ENCODE measurements at regions not wholly inside any gene's neighbourhood (a gene's known extent, or its start where the extent isn't known, plus 50 kb on each side); places are given as distances from the start of the nearest gene placed in this dataset.

GRCh38 chr2:43128559-43128955 is 97.8 kb downstream of the ZFP36L2 start:
- peak overlapping the region; percentile 98 for H3K27ac ChIP-seq (replicated peaks)
- TF ChIP-seq CTCF (IDR thresholded peaks at IDR 0.05; ENCODE audit: insufficient read depth, low read length) (no peak), POLR2AphosphoS5 (IDR thresholded peaks at IDR 0.05; ENCODE audit: low read depth) (no peak), SPI1 (IDR thresholded peaks at IDR 0.05; ENCODE audit: borderline replicate concordance, low read depth) (peak; percentile 1; the same call in 1 of the 2 replicates), GABPA (IDR thresholded peaks at IDR 0.05; ENCODE audit: low read depth) (no peak)
- TF ChIP-seq, protein P1, sequence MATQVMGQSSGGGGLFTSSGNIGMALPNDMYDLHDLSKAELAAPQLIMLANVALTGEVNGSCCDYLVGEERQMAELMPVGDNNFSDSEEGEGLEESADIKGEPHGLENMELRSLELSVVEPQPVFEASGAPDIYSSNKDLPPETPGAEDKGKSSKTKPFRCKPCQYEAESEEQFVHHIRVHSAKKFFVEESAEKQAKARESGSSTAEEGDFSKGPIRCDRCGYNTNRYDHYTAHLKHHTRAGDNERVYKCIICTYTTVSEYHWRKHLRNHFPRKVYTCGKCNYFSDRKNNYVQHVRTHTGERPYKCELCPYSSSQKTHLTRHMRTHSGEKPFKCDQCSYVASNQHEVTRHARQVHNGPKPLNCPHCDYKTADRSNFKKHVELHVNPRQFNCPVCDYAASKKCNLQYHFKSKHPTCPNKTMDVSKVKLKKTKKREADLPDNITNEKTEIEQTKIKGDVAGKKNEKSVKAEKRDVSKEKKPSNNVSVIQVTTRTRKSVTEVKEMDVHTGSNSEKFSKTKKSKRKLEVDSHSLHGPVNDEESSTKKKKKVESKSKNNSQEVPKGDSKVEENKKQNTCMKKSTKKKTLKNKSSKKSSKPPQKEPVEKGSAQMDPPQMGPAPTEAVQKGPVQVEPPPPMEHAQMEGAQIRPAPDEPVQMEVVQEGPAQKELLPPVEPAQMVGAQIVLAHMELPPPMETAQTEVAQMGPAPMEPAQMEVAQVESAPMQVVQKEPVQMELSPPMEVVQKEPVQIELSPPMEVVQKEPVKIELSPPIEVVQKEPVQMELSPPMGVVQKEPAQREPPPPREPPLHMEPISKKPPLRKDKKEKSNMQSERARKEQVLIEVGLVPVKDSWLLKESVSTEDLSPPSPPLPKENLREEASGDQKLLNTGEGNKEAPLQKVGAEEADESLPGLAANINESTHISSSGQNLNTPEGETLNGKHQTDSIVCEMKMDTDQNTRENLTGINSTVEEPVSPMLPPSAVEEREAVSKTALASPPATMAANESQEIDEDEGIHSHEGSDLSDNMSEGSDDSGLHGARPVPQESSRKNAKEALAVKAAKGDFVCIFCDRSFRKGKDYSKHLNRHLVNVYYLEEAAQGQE (IDR thresholded peaks at IDR 0.05; ENCODE audit: insufficient replicate concordance, low read depth): no peak

DNA sequence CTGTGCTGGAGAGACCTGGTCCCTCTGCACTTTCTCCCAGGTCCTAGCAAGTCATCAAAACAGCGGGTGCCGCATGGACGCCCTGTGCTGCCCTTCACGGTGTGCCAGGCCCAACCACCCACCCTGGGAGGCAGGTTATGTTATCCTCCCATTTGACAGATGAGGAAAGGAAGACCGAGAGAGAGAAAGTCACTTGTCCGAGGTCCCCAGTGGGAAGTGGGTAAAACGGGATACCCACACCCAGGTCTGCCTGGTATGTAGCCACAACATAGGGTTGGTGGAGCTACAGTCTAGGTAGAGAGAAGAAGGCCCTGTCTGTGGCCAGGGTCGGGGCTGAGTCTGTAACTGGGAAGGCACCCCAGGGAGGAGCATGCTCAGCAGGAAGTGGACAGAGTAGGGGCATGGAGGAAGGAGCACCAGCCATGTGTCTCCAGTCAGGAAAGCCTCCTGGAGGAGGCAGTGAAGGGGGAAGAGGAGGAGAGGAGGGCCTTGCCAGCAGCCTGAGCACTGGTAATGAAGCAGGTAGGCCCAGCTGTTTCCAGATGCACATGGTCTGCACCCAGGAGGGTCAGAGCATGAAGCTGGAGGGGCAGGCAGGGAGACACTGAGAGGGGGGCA is 98.4 kb downstream of the ZFP36L2 start:
- Histone ChIP-seq H3K27me3 (ENCODE audit: insufficient read depth, poor library complexity, severe bottlenecking) (no peaks in the 10 kb centered on the region), H3K27ac (replicated peaks) (peak overlapping the region; percentile 98), H3K4me3 (replicated peaks; ENCODE audit: insufficient read depth, low read length) (peak overlapping the region; percentile 4; the same call in 1 of the 2 replicates)
- peak; percentile 62 to 72 for DNase-seq (ENCODE audit: low read depth in 1 of 2, low spot score in 1 of 2)
- TF ChIP-seq SPI1 (IDR thresholded peaks at IDR 0.05; ENCODE audit: borderline replicate concordance, low read depth) (no peak), GABPA (IDR thresholded peaks at IDR 0.05; ENCODE audit: low read depth) (0 out of 2 replicates have a peak, but pooled peaks have one; percentile 34)
- TF ChIP-seq, protein P1 (IDR thresholded peaks at IDR 0.05; ENCODE audit: insufficient replicate concordance, low read depth): no peak

More at GRCh38 chr2:43128559-43128955, 97.8 kb downstream of the ZFP36L2 start:
- H3K4me3 ChIP-seq (replicated peaks; ENCODE audit: insufficient read depth, low read length): no peak overlapping the region
- no peak for DNase-seq (ENCODE audit: low read depth in 1 of 2, low spot score in 1 of 2)
- H3K27me3 ChIP-seq (ENCODE audit: insufficient read depth, poor library complexity, severe bottlenecking): no peaks in the 10 kb centered on the region

GRCh38 chr2:43127208-43127940 is 99.0 kb downstream of the ZFP36L2 start:
- Histone ChIP-seq H3K27me3 (ENCODE audit: insufficient read depth, poor library complexity, severe bottlenecking) (no peaks in the 10 kb centered on the region), H3K27ac (replicated peaks) (peak overlapping the region; percentile 98), H3K4me3 (replicated peaks; ENCODE audit: insufficient read depth, low read length) (no peak overlapping the region)
- TF ChIP-seq GABPA (IDR thresholded peaks at IDR 0.05; ENCODE audit: low read depth) (no peak), SPI1 (IDR thresholded peaks at IDR 0.05; ENCODE audit: borderline replicate concordance, low read depth) (peak; percentile 96), CTCF (IDR thresholded peaks at IDR 0.05; ENCODE audit: insufficient read depth, low read length) (peak; percentile 41), POLR2AphosphoS5 (IDR thresholded peaks at IDR 0.05; ENCODE audit: low read depth) (peak; percentile 81)
- TF ChIP-seq, protein P1 (IDR thresholded peaks at IDR 0.05; ENCODE audit: insufficient replicate concordance, low read depth): peak; percentile 47
- peak; percentile 94 to 96 for DNase-seq (ENCODE audit: low read depth in 1 of 2, low spot score in 1 of 2)
